Mesodermal cell (in vitro differentiated cells): ENCODE measurements at regions not wholly inside any gene's neighbourhood (a gene's known extent, or its start where the extent isn't known, plus 50 kb on each side); places are given as distances from the start of the nearest gene placed in this dataset.
"Not testable (repeated sequence)": the region's sequence is repeated elsewhere in the genome, so short reads cannot be mapped to it uniquely, and the experiment has no call there.

ENCODE experiments used
- H3K27ac ChIP-seq: 2 replicates; pipeline ENCODE4 v1.7.0; 2013; ENCODE audit warnings: mild to moderate bottlenecking, low read depth, low read length, moderate library complexity; ENCODE audit not compliant: severe bottlenecking
- H3K36me3 ChIP-seq: 2 replicates; pipeline ENCODE4 v1.7.1; 2013; ENCODE audit warnings: mild to moderate bottlenecking, low read length, moderate library complexity; ENCODE audit not compliant: control insufficient read depth, insufficient read depth
- H3K4me1 ChIP-seq: one replicate; pipeline ENCODE4 v1.7.1; 2013; ENCODE audit warnings: mild to moderate bottlenecking, low read length; ENCODE audit not compliant: insufficient read depth, control insufficient read depth, poor library complexity, severe bottlenecking
- H3K4me3 ChIP-seq: 2 replicates; pipeline ENCODE4 v1.7.0; 2013; ENCODE audit warnings: low read length, control low read depth, mild to moderate bottlenecking; ENCODE audit not compliant: insufficient read depth, poor library complexity, severe bottlenecking; ENCODE audit errors: extremely low read depth
- H3K9me3 ChIP-seq: 2 replicates; pipeline ENCODE4 v1.7.1; 2013; ENCODE audit warnings: mild to moderate bottlenecking, low read length, moderate library complexity; ENCODE audit not compliant: control insufficient read depth
- WGBS, 2 experiments: methylation state at CpG; one replicate each; pipeline ENCODE4 v1.1.5; 2013; ENCODE audit warnings: missing lambda C conversion rate in 2 of 2; ENCODE audit not compliant: insufficient coverage in 2 of 2; 5-methylcytosine and 5-hydroxymethylcytosine counted together

DNA sequence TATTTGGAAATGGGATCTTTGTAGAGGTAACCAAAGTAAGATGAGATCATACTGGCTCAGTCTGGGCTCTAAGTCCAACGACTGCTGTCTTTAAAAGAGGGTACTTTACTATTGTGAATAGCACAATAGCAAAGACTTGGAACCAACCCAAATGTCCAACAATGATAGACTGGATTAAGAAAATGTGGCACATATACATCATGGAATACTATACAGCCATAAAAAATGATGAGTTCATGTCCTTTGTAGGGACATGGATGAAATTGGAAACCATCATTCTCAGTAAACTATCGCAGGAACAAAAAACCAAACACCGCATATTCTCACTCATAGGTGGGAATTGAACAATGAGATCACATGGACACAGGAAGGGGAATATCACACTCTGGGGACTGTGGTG lies 476.3 kb downstream of the SEMA3D start:
- WGBS, 2 experiments, result no CpG with 5 or more reads among the region's 3 CpGs

DNA sequence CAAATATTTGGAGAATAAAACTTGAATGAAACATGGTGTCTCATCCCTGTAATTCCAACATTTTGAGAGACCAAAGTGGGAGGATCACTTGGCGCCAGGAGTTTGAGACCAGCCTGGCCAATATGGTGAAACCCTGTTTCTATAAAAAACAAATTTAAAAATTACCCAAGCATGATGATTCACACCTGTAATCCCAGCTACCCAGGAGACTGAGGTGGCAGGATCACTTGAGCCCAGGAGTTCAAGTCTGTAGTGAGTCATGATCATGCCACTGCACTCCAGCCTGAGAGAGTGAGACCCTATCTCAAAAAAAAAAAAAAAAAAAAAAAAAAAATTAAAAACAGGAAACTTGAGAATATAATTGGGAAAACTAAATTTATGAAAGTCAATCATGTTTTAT lies 481.1 kb downstream of the SEMA3D start:
- Histone ChIP-seq H3K36me3 (no peaks in the 10 kb centered on the region), H3K4me3 (no peak overlapping the region), H3K4me1 (no peaks in the 10 kb centered on the region), H3K27ac (no peak overlapping the region), H3K9me3 (no peaks in the 10 kb centered on the region)
- 100% methylated on average over 1 of the region's 1 CpG for WGBS, 2 experiments

More for the DNA sequence above, 476.3 kb downstream of the SEMA3D start:
- not testable (repeated sequence) for H3K9me3 ChIP-seq, H3K27ac ChIP-seq, H3K4me1 ChIP-seq, H3K36me3 ChIP-seq, H3K4me3 ChIP-seq

DNA sequence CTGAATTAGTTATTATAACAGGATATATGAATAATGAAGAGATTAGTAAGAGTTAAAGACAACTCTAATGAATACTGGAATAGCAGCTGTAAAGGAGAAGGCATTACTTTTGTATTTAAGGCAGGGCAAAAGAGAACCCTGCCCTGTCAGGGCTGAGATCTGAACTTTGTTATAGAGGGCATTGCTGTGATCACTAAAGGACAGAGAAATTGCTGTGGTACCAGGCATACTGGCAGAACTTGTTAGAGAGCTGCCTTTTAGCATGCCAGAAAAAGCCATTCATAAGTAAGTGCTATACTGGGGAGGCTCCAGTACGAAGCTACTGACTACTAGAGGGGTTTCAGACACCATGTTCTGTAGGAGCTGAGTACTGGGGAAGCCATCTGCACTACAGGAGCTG lies 481.8 kb downstream of the SEMA3D start:
- WGBS, 2 experiments, result 83% methylated on average over 1 of the region's 1 CpG; no CpG with 5 or more reads in 1 of the 2 experiments
- Histone ChIP-seq H3K36me3 (no peaks in the 10 kb centered on the region), H3K9me3 (no peaks in the 10 kb centered on the region), H3K27ac (no peak overlapping the region), H3K4me3 (no peak overlapping the region), H3K4me1 (no peaks in the 10 kb centered on the region)

DNA sequence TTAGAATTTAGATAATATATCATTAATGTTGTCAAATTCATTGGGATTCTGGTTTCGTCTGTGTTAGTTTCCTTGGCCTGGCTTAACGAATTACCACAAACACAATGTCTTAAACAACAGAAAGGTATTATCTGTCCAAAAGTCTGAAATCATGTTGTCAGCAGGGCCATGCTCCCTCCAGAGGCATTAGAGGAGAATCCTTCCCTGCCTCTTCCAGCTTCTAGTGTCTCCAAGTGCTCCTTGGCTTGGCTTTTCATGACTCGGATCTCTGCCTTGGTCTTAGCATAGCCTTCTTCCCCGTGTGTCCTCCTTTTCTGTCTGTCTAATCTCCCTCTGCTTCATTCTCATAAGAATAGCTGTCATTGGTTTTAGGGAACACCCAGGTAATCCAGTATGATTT lies 482.5 kb downstream of the SEMA3D start:
- WGBS, 2 experiments, result 65 to 83% methylated on average over 2 of the region's 4 CpGs

DNA sequence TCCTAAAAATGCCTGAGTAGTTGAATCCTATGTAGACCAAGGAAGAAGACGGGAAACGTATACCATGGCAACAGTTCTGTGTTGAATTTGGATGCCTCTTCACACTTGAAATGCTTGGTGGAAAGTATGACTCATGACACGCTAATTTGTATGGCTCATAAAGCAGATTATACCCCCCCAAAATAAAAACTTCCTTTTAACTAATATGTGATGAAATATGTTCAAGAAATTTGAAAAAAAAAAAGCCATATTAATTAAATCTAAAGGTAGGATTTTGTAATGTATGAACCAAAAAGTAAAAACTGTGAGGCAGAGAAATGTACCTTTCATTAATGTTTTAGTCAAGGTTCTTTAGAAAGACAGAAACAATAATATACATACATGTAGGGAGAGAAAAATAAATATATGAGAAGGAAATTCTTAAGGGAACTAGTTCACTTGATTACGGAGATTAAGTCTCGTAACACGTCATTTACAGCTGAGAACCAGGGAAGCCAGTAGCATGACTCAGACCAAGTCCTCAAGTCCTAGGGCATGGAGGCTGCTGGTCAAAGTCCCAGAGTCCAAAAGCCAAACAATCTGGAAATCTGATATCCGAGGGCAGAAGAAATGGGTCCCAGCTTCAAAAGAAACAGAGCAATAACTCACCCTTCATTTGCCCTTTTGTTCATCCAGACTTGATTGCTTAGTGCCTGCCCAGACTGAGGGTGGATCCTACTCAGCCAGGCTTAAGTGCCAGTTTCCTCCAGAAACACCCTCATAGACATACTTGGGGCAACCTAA lies 485.1 kb downstream of the SEMA3D start:
- Histone ChIP-seq H3K36me3 (no peaks in the 10 kb centered on the region), H3K27ac (peak overlapping the region; percentile 92), H3K4me3 (no peak overlapping the region), H3K9me3 (no peaks in the 10 kb centered on the region), H3K4me1 (no peaks in the 10 kb centered on the region)
- 69 to 81% methylated on average over 5 to 6 of the region's 7 CpGs for WGBS, 2 experiments

More for the DNA sequence above, 482.5 kb downstream of the SEMA3D start:
- no peak overlapping the region for H3K27ac ChIP-seq
- H3K4me3 ChIP-seq, result no peak overlapping the region
- H3K4me1 ChIP-seq, result no peaks in the 10 kb centered on the region
- no peaks in the 10 kb centered on the region for H3K36me3 ChIP-seq
- H3K9me3 ChIP-seq, result no peaks in the 10 kb centered on the region

DNA sequence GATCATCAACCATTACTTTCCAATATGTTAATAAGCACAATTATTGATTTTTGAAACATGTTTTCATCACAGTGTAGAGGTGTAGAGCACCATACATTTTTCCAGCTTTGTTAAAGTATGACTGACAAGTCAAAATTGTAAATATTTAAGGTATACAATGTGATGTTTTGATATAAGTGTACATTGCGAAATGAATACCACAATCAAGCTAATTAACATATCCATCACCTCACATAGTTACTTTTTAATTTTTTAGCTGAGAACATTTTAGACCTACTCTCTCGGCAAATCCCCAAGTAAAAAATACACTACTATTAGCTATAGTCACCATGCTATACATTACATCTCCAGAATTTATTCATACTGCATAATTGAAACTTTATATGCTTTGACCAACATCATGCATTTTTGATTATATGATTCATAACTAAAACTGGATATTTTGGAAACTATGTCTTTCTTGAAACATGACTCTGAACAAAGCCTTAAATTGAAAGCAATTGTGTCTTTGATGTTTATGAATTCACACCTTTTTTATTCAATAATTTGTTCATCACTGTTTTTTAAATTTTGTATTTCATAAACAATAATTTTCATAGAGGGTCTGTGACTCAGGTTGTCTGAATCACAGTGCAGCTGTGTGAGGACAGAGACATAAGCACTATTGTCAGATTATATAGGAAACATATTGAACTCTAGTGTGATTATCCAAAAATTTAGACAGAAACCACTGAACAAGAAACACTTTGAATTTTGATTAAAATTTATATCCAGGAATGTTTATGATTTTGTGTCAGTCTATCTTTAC lies 486.1 kb downstream of the SEMA3D start:
- WGBS, 2 experiments, result 100% methylated on average over 1 of the region's 2 CpGs; no CpG with 5 or more reads in 1 of the 2 experiments
- no peak overlapping the region for H3K4me3 ChIP-seq
- H3K4me1 ChIP-seq, result no peaks in the 10 kb centered on the region
- no peaks in the 10 kb centered on the region for H3K9me3 ChIP-seq
- H3K36me3 ChIP-seq, result no peaks in the 10 kb centered on the region
- no peak overlapping the region for H3K27ac ChIP-seq

DNA sequence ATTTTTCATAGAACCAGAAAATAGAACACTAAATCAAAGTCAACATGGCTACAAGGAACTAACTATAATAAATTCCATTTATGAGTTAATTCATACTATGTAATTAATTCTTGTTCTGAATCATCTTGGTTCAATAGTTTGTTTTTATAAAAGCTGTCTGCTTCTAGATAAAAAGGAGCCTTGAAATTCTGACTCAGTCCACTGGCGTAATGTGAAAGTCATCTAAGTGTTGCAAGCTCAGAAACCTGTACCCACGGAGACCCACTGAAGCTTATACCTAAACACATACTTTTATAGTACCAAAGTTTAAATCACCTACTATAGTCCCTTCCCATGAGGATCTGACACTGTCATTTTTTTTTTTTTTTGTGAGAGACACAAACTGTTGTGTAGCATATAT lies 489.4 kb downstream of the SEMA3D start:
- WGBS, 2 experiments, result 100% methylated on average over 2 of the region's 2 CpGs; no CpG with 5 or more reads in 1 of the 2 experiments
- H3K27ac ChIP-seq, result no peak overlapping the region
- no peaks in the 10 kb centered on the region for H3K36me3 ChIP-seq

DNA sequence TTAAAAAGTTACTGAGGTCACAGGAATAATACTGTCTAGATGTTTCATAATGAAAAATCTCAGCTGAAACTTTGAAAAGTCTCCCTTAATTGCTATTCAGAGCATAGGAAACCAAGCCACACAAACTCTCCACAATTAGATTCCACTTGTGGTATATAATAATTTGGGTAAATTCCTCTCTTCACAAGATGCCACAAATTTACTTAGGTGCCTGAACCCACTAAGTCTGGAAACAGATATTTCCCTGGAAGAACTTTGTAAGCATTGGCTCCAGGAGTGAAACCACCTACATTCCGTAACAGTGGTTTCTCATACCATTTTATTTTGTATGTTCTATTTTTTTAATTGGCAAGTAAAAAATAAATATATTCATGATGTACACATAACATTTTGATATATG lies 493.4 kb downstream of the SEMA3D start:
- Histone ChIP-seq H3K27ac (no peak overlapping the region), H3K4me3 (no peak overlapping the region), H3K4me1 (no peaks in the 10 kb centered on the region), H3K9me3 (no peaks in the 10 kb centered on the region), H3K36me3 (no peaks in the 10 kb centered on the region)
- WGBS, 2 experiments, result no CpG with 5 or more reads among the region's 1 CpG

More for the DNA sequence above, 489.4 kb downstream of the SEMA3D start:
- H3K9me3 ChIP-seq, result no peaks in the 10 kb centered on the region
- no peaks in the 10 kb centered on the region for H3K4me1 ChIP-seq
- no peak overlapping the region for H3K4me3 ChIP-seq

DNA sequence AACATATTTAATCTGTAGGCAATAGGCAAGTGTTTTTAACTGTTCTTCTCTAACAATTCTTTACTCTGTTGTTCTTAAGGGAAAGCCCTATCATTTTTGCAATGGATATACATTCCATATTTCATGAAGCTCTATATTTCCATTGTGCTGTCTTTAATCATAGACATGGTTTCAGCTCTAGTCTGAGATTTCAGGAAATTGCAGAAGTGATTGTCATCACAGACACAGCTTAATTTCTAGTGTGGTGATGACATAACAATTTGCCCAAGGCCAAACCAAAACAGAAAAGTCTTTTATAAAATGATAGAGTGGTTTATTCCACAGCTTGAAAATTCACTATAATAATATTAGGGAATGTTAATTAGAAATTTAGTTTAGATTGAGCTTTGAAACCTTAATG lies 494.1 kb upstream of the SEMA3A start:
- no peaks in the 10 kb centered on the region for H3K9me3 ChIP-seq
- H3K36me3 ChIP-seq, result no peaks in the 10 kb centered on the region
- no peaks in the 10 kb centered on the region for H3K4me1 ChIP-seq
- H3K4me3 ChIP-seq, result no peak overlapping the region
- H3K27ac ChIP-seq, result no peak overlapping the region

DNA sequence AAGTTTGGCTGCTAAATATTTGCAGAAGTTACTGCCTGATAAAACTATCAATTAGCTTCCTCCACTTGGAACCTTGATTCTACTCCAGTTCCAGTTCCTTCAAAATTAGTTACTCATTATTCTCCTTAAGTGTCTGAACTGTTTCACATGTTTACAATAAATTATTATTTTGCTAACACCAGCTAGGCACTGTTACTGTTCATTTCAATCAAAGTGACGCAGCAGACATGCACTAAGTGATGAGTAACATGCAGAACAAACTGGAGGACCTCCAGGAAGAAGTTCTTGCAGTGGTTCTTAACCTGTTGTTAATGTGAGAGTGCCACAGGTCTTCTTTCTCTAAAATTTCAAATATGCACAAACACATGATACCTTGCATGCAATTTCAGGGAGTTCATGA lies 491.8 kb upstream of the SEMA3A start:
- 100% methylated on average over 1 of the region's 1 CpG; no CpG with 5 or more reads in 1 of the 2 experiments for WGBS, 2 experiments
- no peak overlapping the region for H3K27ac ChIP-seq
- no peaks in the 10 kb centered on the region for H3K36me3 ChIP-seq
- H3K4me3 ChIP-seq, result no peak overlapping the region
- H3K4me1 ChIP-seq, result no peaks in the 10 kb centered on the region
- H3K9me3 ChIP-seq, result no peaks in the 10 kb centered on the region
